ENCODE measurements at regions not wholly inside any gene's neighbourhood (a gene's known extent, or its start where the extent isn't known, plus 50 kb on each side); places are given as distances from the start of the nearest gene placed in this dataset.

GRCh38 chrX:131792356-131792749, 230.7 kb upstream of the STK26 start:
- TF ChIP-seq, protein P1, sequence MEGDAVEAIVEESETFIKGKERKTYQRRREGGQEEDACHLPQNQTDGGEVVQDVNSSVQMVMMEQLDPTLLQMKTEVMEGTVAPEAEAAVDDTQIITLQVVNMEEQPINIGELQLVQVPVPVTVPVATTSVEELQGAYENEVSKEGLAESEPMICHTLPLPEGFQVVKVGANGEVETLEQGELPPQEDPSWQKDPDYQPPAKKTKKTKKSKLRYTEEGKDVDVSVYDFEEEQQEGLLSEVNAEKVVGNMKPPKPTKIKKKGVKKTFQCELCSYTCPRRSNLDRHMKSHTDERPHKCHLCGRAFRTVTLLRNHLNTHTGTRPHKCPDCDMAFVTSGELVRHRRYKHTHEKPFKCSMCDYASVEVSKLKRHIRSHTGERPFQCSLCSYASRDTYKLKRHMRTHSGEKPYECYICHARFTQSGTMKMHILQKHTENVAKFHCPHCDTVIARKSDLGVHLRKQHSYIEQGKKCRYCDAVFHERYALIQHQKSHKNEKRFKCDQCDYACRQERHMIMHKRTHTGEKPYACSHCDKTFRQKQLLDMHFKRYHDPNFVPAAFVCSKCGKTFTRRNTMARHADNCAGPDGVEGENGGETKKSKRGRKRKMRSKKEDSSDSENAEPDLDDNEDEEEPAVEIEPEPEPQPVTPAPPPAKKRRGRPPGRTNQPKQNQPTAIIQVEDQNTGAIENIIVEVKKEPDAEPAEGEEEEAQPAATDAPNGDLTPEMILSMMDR (conservative IDR thresholded peaks at IDR 0.05; ENCODE audit: low read depth, low read length) = peak; percentile 53
- no peak for TF ChIP-seq EZH2 (IDR thresholded peaks at IDR 0.05; ENCODE audit: borderline replicate concordance, low read depth, low read length, poor library complexity, severe bottlenecking)
